ENCODE measurements at regions not wholly inside any gene's neighbourhood (a gene's known extent, or its start where the extent isn't known, plus 50 kb on each side); places are given as distances from the start of the nearest gene placed in this dataset.

- no CpG with 5 or more reads among the region's 3 CpGs for WGBS (ENCODE audit: extremely low coverage, insufficient coverage, low lambda C conversion rate)
- no peaks in the 10 kb centered on the region for H3K79me2 ChIP-seq (ENCODE audit: control insufficient read depth, insufficient read depth, low read length)
These were observed 948.4 kb downstream of the UQCRFS1 start for GRCh38 chr19:28264556-28264955.

GRCh38 chr19:28258829-28259228 lies 954.1 kb downstream of the UQCRFS1 start:
- Histone ChIP-seq H3K27me3 (ENCODE audit: insufficient read depth, low read length, poor library complexity) (no peaks in the 10 kb centered on the region), H2BK15ac (replicated peaks; ENCODE audit: low read depth) (no peak overlapping the region), H3K18ac (ENCODE audit: low read length) (no peak overlapping the region), H3K9ac (ENCODE audit: low read length) (no peak overlapping the region), H3K4me1 (ENCODE audit: control insufficient read depth, low read depth, low read length) (no peaks in the 10 kb centered on the region), H2BK120ac (ENCODE audit: low read depth, low read length) (no peak overlapping the region), H3K56ac (ENCODE audit: low read length) (no peak overlapping the region), H3K79me2 (ENCODE audit: control insufficient read depth, insufficient read depth, low read length) (no peaks in the 10 kb centered on the region), H2AK5ac (ENCODE audit: low read length) (no peak overlapping the region), H3K4me2 (ENCODE audit: low read length) (no peak overlapping the region), H3K36me3 (ENCODE audit: control insufficient read depth, insufficient read depth, low read length) (no peaks in the 10 kb centered on the region), H3K27ac (ENCODE audit: low read depth, low read length) (no peak overlapping the region), H3K4me3 (ENCODE audit: low read length) (no peak overlapping the region), H3K4ac (ENCODE audit: low read depth, low read length) (no peak overlapping the region), H3K79me1 (ENCODE audit: low read length) (no peaks in the 10 kb centered on the region), H3K23ac (ENCODE audit: low read length) (no peak overlapping the region), H4K8ac (ENCODE audit: low read depth, low read length) (no peak overlapping the region), H2BK5ac (ENCODE audit: low read length) (no peak overlapping the region), H4K5ac (ENCODE audit: low read length) (no peak overlapping the region)
- WGBS (ENCODE audit: extremely low coverage, insufficient coverage, low lambda C conversion rate), result no CpG with 5 or more reads among the region's 3 CpGs
- DNase-seq, result no peak

More at GRCh38 chr19:28264556-28264955, 948.4 kb downstream of the UQCRFS1 start:
- Histone ChIP-seq H2AK5ac (ENCODE audit: low read length) (no peak overlapping the region), H2BK120ac (ENCODE audit: low read depth, low read length) (no peak overlapping the region), H2BK15ac (replicated peaks; ENCODE audit: low read depth) (no peak overlapping the region), H3K9ac (ENCODE audit: low read length) (no peak overlapping the region), H3K4me2 (ENCODE audit: low read length) (no peak overlapping the region), H3K23ac (ENCODE audit: low read length) (no peak overlapping the region), H3K27me3 (ENCODE audit: insufficient read depth, low read length, poor library complexity) (no peaks in the 10 kb centered on the region), H4K8ac (ENCODE audit: low read depth, low read length) (no peak overlapping the region), H3K56ac (ENCODE audit: low read length) (no peak overlapping the region), H2BK5ac (ENCODE audit: low read length) (no peak overlapping the region), H3K36me3 (ENCODE audit: control insufficient read depth, insufficient read depth, low read length) (no peaks in the 10 kb centered on the region), H3K18ac (ENCODE audit: low read length) (no peak overlapping the region), H3K27ac (ENCODE audit: low read depth, low read length) (no peak overlapping the region), H4K5ac (ENCODE audit: low read length) (no peak overlapping the region), H3K79me1 (ENCODE audit: low read length) (no peaks in the 10 kb centered on the region), H3K4me3 (ENCODE audit: low read length) (no peak overlapping the region), H3K4me1 (ENCODE audit: control insufficient read depth, low read depth, low read length) (no peaks in the 10 kb centered on the region), H3K4ac (ENCODE audit: low read depth, low read length) (no peak overlapping the region)
- peak; percentile 53 for DNase-seq

- no CpG with 5 or more reads among the region's 1 CpG for WGBS (ENCODE audit: extremely low coverage, insufficient coverage, low lambda C conversion rate)
- Histone ChIP-seq H3K79me1 (ENCODE audit: low read length) (no peaks in the 10 kb centered on the region), H2BK15ac (replicated peaks; ENCODE audit: low read depth) (no peak overlapping the region), H3K4me2 (ENCODE audit: low read length) (no peak overlapping the region), H3K4me1 (ENCODE audit: control insufficient read depth, low read depth, low read length) (no peaks in the 10 kb centered on the region), H3K23ac (ENCODE audit: low read length) (no peak overlapping the region), H3K18ac (ENCODE audit: low read length) (no peak overlapping the region), H3K27ac (ENCODE audit: low read depth, low read length) (no peak overlapping the region), H3K9ac (ENCODE audit: low read length) (no peak overlapping the region), H4K8ac (ENCODE audit: low read depth, low read length) (no peak overlapping the region), H2BK120ac (ENCODE audit: low read depth, low read length) (no peak overlapping the region), H2BK5ac (ENCODE audit: low read length) (no peak overlapping the region), H4K5ac (ENCODE audit: low read length) (no peak overlapping the region), H3K79me2 (ENCODE audit: control insufficient read depth, insufficient read depth, low read length) (no peaks in the 10 kb centered on the region), H3K56ac (ENCODE audit: low read length) (no peak overlapping the region), H3K4me3 (ENCODE audit: low read length) (no peak overlapping the region), H3K36me3 (ENCODE audit: control insufficient read depth, insufficient read depth, low read length) (no peaks in the 10 kb centered on the region), H3K4ac (ENCODE audit: low read depth, low read length) (no peak overlapping the region), H2AK5ac (ENCODE audit: low read length) (no peak overlapping the region), H3K27me3 (ENCODE audit: insufficient read depth, low read length, poor library complexity) (no peaks in the 10 kb centered on the region)
- no peak for DNase-seq
These were observed 955.6 kb downstream of the UQCRFS1 start for GRCh38 chr19:28257396-28257795.

GRCh38 chr19:28247243-28247642 lies 965.7 kb downstream of the UQCRFS1 start:
- Histone ChIP-seq H2BK15ac (replicated peaks; ENCODE audit: low read depth) (no peak overlapping the region), H3K4me3 (ENCODE audit: low read length) (no peak overlapping the region), H3K4me2 (ENCODE audit: low read length) (no peak overlapping the region), H3K23ac (ENCODE audit: low read length) (no peak overlapping the region), H3K9ac (ENCODE audit: low read length) (no peak overlapping the region), H4K5ac (ENCODE audit: low read length) (no peak overlapping the region), H3K18ac (ENCODE audit: low read length) (no peak overlapping the region), H3K36me3 (ENCODE audit: control insufficient read depth, insufficient read depth, low read length) (no peaks in the 10 kb centered on the region), H3K79me2 (ENCODE audit: control insufficient read depth, insufficient read depth, low read length) (no peaks in the 10 kb centered on the region), H3K79me1 (ENCODE audit: low read length) (no peaks in the 10 kb centered on the region), H4K8ac (ENCODE audit: low read depth, low read length) (no peak overlapping the region), H2BK5ac (ENCODE audit: low read length) (no peak overlapping the region), H3K56ac (ENCODE audit: low read length) (no peak overlapping the region), H3K4me1 (ENCODE audit: control insufficient read depth, low read depth, low read length) (no peaks in the 10 kb centered on the region), H3K4ac (ENCODE audit: low read depth, low read length) (no peak overlapping the region), H3K27me3 (ENCODE audit: insufficient read depth, low read length, poor library complexity) (no peaks in the 10 kb centered on the region), H3K27ac (ENCODE audit: low read depth, low read length) (no peak overlapping the region), H2AK5ac (ENCODE audit: low read length) (no peak overlapping the region), H2BK120ac (ENCODE audit: low read depth, low read length) (no peak overlapping the region)
- WGBS (ENCODE audit: extremely low coverage, insufficient coverage, low lambda C conversion rate), result no CpG with 5 or more reads among the region's 2 CpGs
- no peak for DNase-seq

GRCh38 chr19:28245937-28246336 lies 967.0 kb downstream of the UQCRFS1 start:
- H3K4ac ChIP-seq (ENCODE audit: low read depth, low read length), result no peak overlapping the region
- no peak overlapping the region for H3K4me2 ChIP-seq (ENCODE audit: low read length)
- H3K4me3 ChIP-seq (ENCODE audit: low read length), result no peak overlapping the region
- no peaks in the 10 kb centered on the region for H3K27me3 ChIP-seq (ENCODE audit: insufficient read depth, low read length, poor library complexity)
- H3K9ac ChIP-seq (ENCODE audit: low read length), result no peak overlapping the region
- H3K79me1 ChIP-seq (ENCODE audit: low read length), result no peaks in the 10 kb centered on the region
- H2BK120ac ChIP-seq (ENCODE audit: low read depth, low read length), result no peak overlapping the region
- no peak overlapping the region for H3K18ac ChIP-seq (ENCODE audit: low read length)
- no peaks in the 10 kb centered on the region for H3K4me1 ChIP-seq (ENCODE audit: control insufficient read depth, low read depth, low read length)
- WGBS (ENCODE audit: extremely low coverage, insufficient coverage, low lambda C conversion rate), result no CpG with 5 or more reads among the region's 3 CpGs
- H4K5ac ChIP-seq (ENCODE audit: low read length), result no peak overlapping the region
- H2AK5ac ChIP-seq (ENCODE audit: low read length), result no peak overlapping the region
- H3K23ac ChIP-seq (ENCODE audit: low read length), result no peak overlapping the region
- no peaks in the 10 kb centered on the region for H3K79me2 ChIP-seq (ENCODE audit: control insufficient read depth, insufficient read depth, low read length)
- no peak overlapping the region for H2BK15ac ChIP-seq (replicated peaks; ENCODE audit: low read depth)
- H3K36me3 ChIP-seq (ENCODE audit: control insufficient read depth, insufficient read depth, low read length), result no peaks in the 10 kb centered on the region
- no peak overlapping the region for H4K8ac ChIP-seq (ENCODE audit: low read depth, low read length)
- no peak for DNase-seq
- no peak overlapping the region for H2BK5ac ChIP-seq (ENCODE audit: low read length)
- H3K27ac ChIP-seq (ENCODE audit: low read depth, low read length), result no peak overlapping the region
- no peak overlapping the region for H3K56ac ChIP-seq (ENCODE audit: low read length)

- H4K8ac ChIP-seq (ENCODE audit: low read depth, low read length), result no peak overlapping the region
- no peak overlapping the region for H3K4me2 ChIP-seq (ENCODE audit: low read length)
- no CpG with 5 or more reads among the region's 6 CpGs for WGBS (ENCODE audit: extremely low coverage, insufficient coverage, low lambda C conversion rate)
- no peaks in the 10 kb centered on the region for H3K27me3 ChIP-seq (ENCODE audit: insufficient read depth, low read length, poor library complexity)
- no peak overlapping the region for H2AK5ac ChIP-seq (ENCODE audit: low read length)
- H3K36me3 ChIP-seq (ENCODE audit: control insufficient read depth, insufficient read depth, low read length), result no peaks in the 10 kb centered on the region
- peak; percentile 13 for DNase-seq
- no peaks in the 10 kb centered on the region for H3K4me1 ChIP-seq (ENCODE audit: control insufficient read depth, low read depth, low read length)
- H2BK15ac ChIP-seq (replicated peaks; ENCODE audit: low read depth), result no peak overlapping the region
- no peak overlapping the region for H2BK120ac ChIP-seq (ENCODE audit: low read depth, low read length)
- H3K23ac ChIP-seq (ENCODE audit: low read length), result no peak overlapping the region
- no peaks in the 10 kb centered on the region for H3K79me2 ChIP-seq (ENCODE audit: control insufficient read depth, insufficient read depth, low read length)
- no peak overlapping the region for H3K18ac ChIP-seq (ENCODE audit: low read length)
- no peak overlapping the region for H4K5ac ChIP-seq (ENCODE audit: low read length)
- H3K4ac ChIP-seq (ENCODE audit: low read depth, low read length), result no peak overlapping the region
- no peaks in the 10 kb centered on the region for H3K79me1 ChIP-seq (ENCODE audit: low read length)
- H3K27ac ChIP-seq (ENCODE audit: low read depth, low read length), result no peak overlapping the region
- no peak overlapping the region for H2BK5ac ChIP-seq (ENCODE audit: low read length)
- no peak overlapping the region for H3K4me3 ChIP-seq (ENCODE audit: low read length)
- no peak overlapping the region for H3K56ac ChIP-seq (ENCODE audit: low read length)
- H3K9ac ChIP-seq (ENCODE audit: low read length), result no peak overlapping the region
These were observed 968.0 kb downstream of the UQCRFS1 start for GRCh38 chr19:28244966-28245365.

Measured in mesendoderm (in vitro differentiated cells).